ENCODE measurements at regions not wholly inside any gene's neighbourhood (a gene's known extent, or its start where the extent isn't known, plus 50 kb on each side); places are given as distances from the start of the nearest gene placed in this dataset.
A peak's percentile ranks its signal among the peaks of the same experiment; 100 is the strongest.

GRCh38 chr12:47356129-47356700, 276.5 kb upstream of the AMIGO2 start:
- peaks cover 39% of the 10 kb centered on the region for H3K4me1 ChIP-seq
- 0 out of 2 replicates have a peak overlapping the region, but pooled peaks have one; percentile 16 for H3K27ac ChIP-seq

GRCh38 chr12:47353508-47353907, 273.7 kb upstream of the AMIGO2 start:
- no peak for TF ChIP-seq Cebpa-rat (IDR thresholded peaks at IDR 0.05)
- Histone ChIP-seq H3K9ac (no peak overlapping the region), H3K4me3 (no peak overlapping the region), H4K20me1 (no peaks in the 10 kb centered on the region), H3K36me3 (no peaks in the 10 kb centered on the region), H3K27ac (no peak overlapping the region), H3K27me3 (no peaks in the 10 kb centered on the region), H3K4me2 (no peak overlapping the region), H3K9me3 (peaks cover 17% of the 10 kb centered on the region), H3K4me1 (peaks cover 29% of the 10 kb centered on the region)

More at GRCh38 chr12:47356129-47356700, 276.5 kb upstream of the AMIGO2 start:
- no peak for TF ChIP-seq Cebpa-rat (IDR thresholded peaks at IDR 0.05)
- H3K36me3 ChIP-seq = no peaks in the 10 kb centered on the region
- peaks cover 21% of the 10 kb centered on the region for H3K9me3 ChIP-seq
- H3K4me2 ChIP-seq = peak overlapping the region; percentile 57
- H3K27me3 ChIP-seq = no peaks in the 10 kb centered on the region
- peak overlapping the region; percentile 2; the same call in 1 of the 2 replicates for H3K9ac ChIP-seq
- H3K4me3 ChIP-seq = no peak overlapping the region
- H4K20me1 ChIP-seq = no peaks in the 10 kb centered on the region

GRCh38 chr12:47352067-47352466, 272.3 kb upstream of the AMIGO2 start:
- Histone ChIP-seq H4K20me1 (no peaks in the 10 kb centered on the region), H3K4me2 (no peak overlapping the region), H3K9me3 (peaks cover 17% of the 10 kb centered on the region), H3K4me1 (peaks cover 26% of the 10 kb centered on the region), H3K9ac (no peak overlapping the region), H3K36me3 (no peaks in the 10 kb centered on the region), H3K4me3 (no peak overlapping the region), H3K27me3 (no peaks in the 10 kb centered on the region), H3K27ac (no peak overlapping the region)
- no peak for TF ChIP-seq Cebpa-rat (IDR thresholded peaks at IDR 0.05)

GRCh38 chr12:47351526-47351925, 271.8 kb upstream of the AMIGO2 start:
- H3K9me3 ChIP-seq = peaks cover 17% of the 10 kb centered on the region
- peaks cover 21% of the 10 kb centered on the region for H3K4me1 ChIP-seq
- no peak overlapping the region for H3K9ac ChIP-seq
- H3K27ac ChIP-seq = no peak overlapping the region
- H3K27me3 ChIP-seq = no peaks in the 10 kb centered on the region
- TF ChIP-seq Cebpa-rat (IDR thresholded peaks at IDR 0.05) = no peak
- H3K4me2 ChIP-seq = no peak overlapping the region
- H4K20me1 ChIP-seq = no peaks in the 10 kb centered on the region
- H3K4me3 ChIP-seq = no peak overlapping the region
- H3K36me3 ChIP-seq = no peaks in the 10 kb centered on the region

- H3K9ac ChIP-seq = no peak overlapping the region
- no peaks in the 10 kb centered on the region for H4K20me1 ChIP-seq
- TF ChIP-seq Cebpa-rat (IDR thresholded peaks at IDR 0.05) = no peak
- no peak overlapping the region for H3K4me3 ChIP-seq
- H3K27me3 ChIP-seq = no peaks in the 10 kb centered on the region
- H3K36me3 ChIP-seq = no peaks in the 10 kb centered on the region
- H3K4me2 ChIP-seq = no peak overlapping the region; the same call in 1 of the 2 replicates
- H3K4me1 ChIP-seq = 0 out of 2 replicates have a peak, but pooled peaks cover 7% of the 10 kb centered on the region
- H3K27ac ChIP-seq = no peak overlapping the region
- H3K9me3 ChIP-seq = peaks cover 14% of the 10 kb centered on the region
These were observed 270.3 kb upstream of the AMIGO2 start for GRCh38 chr12:47350062-47350408.

- TF ChIP-seq Cebpa-rat (IDR thresholded peaks at IDR 0.05) = no peak
- no peaks in the 10 kb centered on the region for H4K20me1 ChIP-seq
- H3K9me3 ChIP-seq = peaks cover 8% of the 10 kb centered on the region
- H3K27ac ChIP-seq = no peak overlapping the region
- H3K27me3 ChIP-seq = no peaks in the 10 kb centered on the region
- H3K4me2 ChIP-seq = no peak overlapping the region; the same call in 1 of the 2 replicates
- H3K4me3 ChIP-seq = no peak overlapping the region
- no peaks in the 10 kb centered on the region for H3K36me3 ChIP-seq
- no peak overlapping the region for H3K9ac ChIP-seq
- H3K4me1 ChIP-seq = 0 out of 2 replicates have a peak, but pooled peaks cover 7% of the 10 kb centered on the region
These were observed 269.6 kb upstream of the AMIGO2 start for GRCh38 chr12:47349137-47350061.

GRCh38 chr12:47348206-47348605, 268.4 kb upstream of the AMIGO2 start:
- H3K36me3 ChIP-seq = no peaks in the 10 kb centered on the region
- TF ChIP-seq Cebpa-rat (IDR thresholded peaks at IDR 0.05) = no peak
- H3K9ac ChIP-seq = no peak overlapping the region
- H3K4me2 ChIP-seq = no peak overlapping the region
- H3K27me3 ChIP-seq = no peaks in the 10 kb centered on the region
- no peaks in the 10 kb centered on the region for H4K20me1 ChIP-seq
- H3K4me1 ChIP-seq = 0 out of 2 replicates have a peak, but pooled peaks cover 7% of the 10 kb centered on the region
- no peaks in the 10 kb centered on the region for H3K9me3 ChIP-seq
- no peak overlapping the region for H3K27ac ChIP-seq
- no peak overlapping the region for H3K4me3 ChIP-seq

- H3K9ac ChIP-seq = no peak overlapping the region
- H3K27me3 ChIP-seq = no peaks in the 10 kb centered on the region
- no peak overlapping the region for H3K4me3 ChIP-seq
- H3K27ac ChIP-seq = no peak overlapping the region
- H3K36me3 ChIP-seq = no peaks in the 10 kb centered on the region
- H3K4me1 ChIP-seq = 0 out of 2 replicates have a peak, but pooled peaks cover 7% of the 10 kb centered on the region
- TF ChIP-seq Cebpa-rat (IDR thresholded peaks at IDR 0.05) = no peak
- no peaks in the 10 kb centered on the region for H3K9me3 ChIP-seq
- H3K4me2 ChIP-seq = no peak overlapping the region
- H4K20me1 ChIP-seq = no peaks in the 10 kb centered on the region
These were observed 266.7 kb upstream of the AMIGO2 start for GRCh38 chr12:47346251-47347019.

GRCh38 chr12:47343684-47344567, 264.2 kb upstream of the AMIGO2 start:
- Histone ChIP-seq H3K4me2 (no peak overlapping the region), H3K4me3 (no peak overlapping the region), H3K9me3 (no peaks in the 10 kb centered on the region), H4K20me1 (no peaks in the 10 kb centered on the region), H3K27me3 (no peaks in the 10 kb centered on the region), H3K9ac (no peak overlapping the region), H3K36me3 (no peaks in the 10 kb centered on the region), H3K4me1 (no peaks in the 10 kb centered on the region), H3K27ac (no peak overlapping the region)
- TF ChIP-seq Cebpa-rat (IDR thresholded peaks at IDR 0.05) = no peak

Data from BLaER1 (cell line).